Transverse colon (tissue), 4 donors: ENCODE measurements at regions not wholly inside any gene's neighbourhood (a gene's known extent, or its start where the extent isn't known, plus 50 kb on each side); places are given as distances from the start of the nearest gene placed in this dataset.

Experiments
- small RNA-seq, 4 donors: library from RNA; depleted of rRNA; stranded (forward); fragments of <200 nt; gene quantifications; one replicate each; pipeline ENCODE3, GENCODE V24; 2016

Small RNA genes lying in the stretch of these regions (small RNA-seq; reads per million reads assigned to genes)
- gene AC016831.3: 0 reads per million in 4 donors
- 0 reads per million in 4 donors for gene RNU6-1010P
